Glomerular endothelial cell (primary cell): ENCODE measurements at regions not wholly inside any gene's neighbourhood (a gene's known extent, or its start where the extent isn't known, plus 50 kb on each side); places are given as distances from the start of the nearest gene placed in this dataset.
A peak's percentile ranks its signal among the peaks of the same experiment; 100 is the strongest.

Source experiments
- DNase-seq: peaks from one replicate; pipeline ENCODE4 v3.0.0-alpha.2; 2011; ENCODE audit warnings: low read depth, low spot score; ENCODE audit errors: extremely low read depth

DNA sequence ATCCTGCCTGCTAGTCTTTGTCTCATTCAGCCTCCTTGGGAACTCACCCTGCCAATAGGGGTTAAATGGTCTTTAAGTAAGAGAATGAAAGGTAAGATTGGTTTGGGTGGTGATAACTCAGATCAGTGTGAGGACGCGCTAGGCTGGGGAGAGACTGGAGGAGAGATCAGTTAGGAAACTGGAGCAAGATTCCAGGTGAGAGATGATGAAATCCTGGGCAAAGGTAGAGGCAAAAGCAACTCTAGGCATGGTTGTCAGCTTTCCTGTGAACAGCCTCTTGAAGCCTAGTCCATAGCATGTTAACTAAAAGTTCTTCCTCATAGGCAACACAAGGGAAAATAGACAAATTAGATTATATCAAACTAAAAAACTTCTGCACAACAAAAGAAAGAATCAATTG, 145.2 kb upstream of the ANKRD28 start:
- DNase-seq, result no peak

DNA sequence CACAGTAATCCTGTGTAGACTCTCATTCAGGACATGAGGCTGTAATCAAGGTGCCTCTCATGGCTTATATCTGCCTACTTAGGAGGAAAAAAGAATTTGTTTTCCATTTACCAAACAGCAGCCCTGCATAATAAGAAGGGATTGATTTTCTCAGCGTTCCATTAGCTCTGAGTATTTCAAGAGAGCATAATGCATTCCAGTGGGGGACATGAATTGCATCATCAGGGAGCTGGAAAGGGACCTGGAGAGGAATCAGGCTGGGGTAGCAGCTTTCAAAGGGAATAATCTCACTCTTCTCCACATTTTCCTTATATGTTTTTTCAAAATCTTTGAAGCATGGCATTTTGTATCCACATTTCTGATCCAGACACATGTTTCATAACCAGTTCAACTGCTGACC, 150.6 kb upstream of the ANKRD28 start:
- DNase-seq, result no peak

DNA sequence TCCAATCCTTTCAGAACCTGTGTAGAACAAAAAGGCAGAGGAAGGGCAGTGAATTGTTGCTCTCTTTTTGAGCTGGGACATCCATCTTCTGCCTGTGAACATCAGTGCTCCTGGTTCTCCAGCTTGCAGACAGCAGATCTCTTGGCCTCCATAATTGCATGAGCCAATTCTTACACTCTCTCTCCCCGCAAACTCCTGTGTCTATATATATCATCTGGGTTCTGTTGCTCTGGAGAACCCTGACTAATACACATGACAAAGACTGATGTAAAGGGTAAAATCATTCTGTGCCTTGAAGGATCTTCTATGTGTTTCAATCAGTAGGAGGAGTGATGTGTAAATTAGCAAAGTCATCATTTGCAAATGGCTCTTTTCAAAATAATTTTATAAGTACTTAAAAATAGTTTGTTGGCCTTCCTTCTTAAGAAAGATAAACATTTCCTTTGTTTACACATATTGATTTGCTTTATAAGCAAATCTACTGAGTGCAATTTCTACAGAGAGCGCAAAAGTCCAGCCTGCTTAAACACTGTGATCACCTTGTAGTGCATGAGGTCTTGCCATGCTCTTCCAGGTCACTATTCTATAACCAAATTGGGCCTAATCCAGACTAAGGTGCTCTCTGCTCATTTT, 154.9 kb upstream of the ANKRD28 start:
- DNase-seq, result no peak

DNA sequence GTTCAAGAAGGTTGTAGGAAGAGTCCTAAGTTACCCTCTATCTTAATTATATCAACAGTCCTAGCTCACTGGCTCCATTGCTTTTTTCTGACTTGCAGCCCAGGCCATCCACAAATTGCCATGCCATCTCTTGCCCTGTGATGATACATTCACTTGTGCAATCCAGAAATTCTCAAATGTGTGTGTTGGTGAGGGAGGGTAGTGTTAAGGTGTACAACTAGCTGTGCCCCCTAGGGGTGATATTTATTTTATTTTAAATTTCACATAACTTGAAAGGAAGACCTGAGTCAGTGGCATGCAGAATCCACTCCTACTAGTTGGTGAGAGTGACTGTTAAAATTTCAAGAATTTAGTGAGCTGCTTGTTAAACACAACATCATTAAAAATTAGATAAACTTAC, 156.1 kb upstream of the ANKRD28 start:
- no peak for DNase-seq

DNA sequence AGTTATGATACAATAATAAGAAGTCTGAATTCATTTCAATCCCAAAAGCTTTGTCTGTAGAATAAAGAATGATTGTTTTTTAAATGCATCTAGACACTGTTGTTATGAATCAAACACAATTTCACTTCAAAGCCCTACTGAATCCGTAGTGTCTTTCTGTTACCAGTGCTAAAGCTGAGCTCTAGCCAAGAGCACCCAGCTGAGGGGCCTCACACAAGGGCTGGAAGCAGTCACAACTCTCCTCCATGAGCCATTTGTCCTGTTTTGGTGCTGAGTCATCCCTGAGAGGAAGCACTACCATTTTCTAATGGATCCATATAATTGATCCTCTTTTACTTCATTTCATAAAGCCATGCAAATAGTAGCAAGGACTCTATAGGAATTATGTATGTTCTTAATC, 158.2 kb upstream of the ANKRD28 start:
- DNase-seq, result no peak

GRCh38 chr3:15958692-15959433, 161.1 kb upstream of the ANKRD28 start:
- DNase-seq, result no peak

DNA sequence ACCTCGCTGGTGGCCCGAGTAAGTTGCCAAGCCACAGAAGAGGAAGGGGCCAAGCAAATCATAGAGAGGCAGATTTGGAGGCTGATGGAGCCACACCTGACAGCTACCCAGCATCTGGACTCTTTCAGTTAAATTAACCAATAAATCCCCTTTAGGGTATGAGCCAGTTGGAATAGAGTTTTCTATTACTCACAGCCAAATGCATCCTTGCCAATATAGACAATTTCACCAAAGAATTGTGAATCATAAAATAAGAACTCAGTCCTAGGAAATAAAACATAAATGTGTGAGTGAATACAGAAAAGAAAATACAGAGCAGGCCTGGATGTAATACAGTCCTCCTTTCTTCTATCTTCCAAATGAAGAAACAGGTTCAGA, 161.6 kb upstream of the ANKRD28 start:
- no peak for DNase-seq

GRCh38 chr3:15964605-15965442, 167.0 kb upstream of the ANKRD28 start:
- DNase-seq, result peak; percentile 10

DNA sequence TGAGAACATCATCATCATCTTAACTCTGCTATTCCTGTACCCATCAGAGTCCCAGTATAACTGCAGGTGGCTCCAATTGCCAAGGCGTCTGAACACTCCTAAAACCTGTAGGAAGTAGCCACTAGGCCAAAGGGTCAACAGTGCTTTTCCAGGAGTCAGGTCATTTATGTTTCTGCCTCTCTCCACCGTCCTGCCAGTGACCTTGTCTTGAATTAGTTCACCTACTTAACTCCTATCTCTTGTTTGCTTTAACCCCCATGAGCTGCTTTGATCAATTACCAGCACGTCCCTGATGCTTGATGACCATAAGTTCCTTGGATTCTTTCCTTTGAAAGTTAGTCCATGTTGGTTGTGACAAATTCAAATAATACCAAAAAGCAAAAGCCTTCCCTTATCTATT, 169.8 kb upstream of the ANKRD28 start:
- DNase-seq, result no peak

DNA sequence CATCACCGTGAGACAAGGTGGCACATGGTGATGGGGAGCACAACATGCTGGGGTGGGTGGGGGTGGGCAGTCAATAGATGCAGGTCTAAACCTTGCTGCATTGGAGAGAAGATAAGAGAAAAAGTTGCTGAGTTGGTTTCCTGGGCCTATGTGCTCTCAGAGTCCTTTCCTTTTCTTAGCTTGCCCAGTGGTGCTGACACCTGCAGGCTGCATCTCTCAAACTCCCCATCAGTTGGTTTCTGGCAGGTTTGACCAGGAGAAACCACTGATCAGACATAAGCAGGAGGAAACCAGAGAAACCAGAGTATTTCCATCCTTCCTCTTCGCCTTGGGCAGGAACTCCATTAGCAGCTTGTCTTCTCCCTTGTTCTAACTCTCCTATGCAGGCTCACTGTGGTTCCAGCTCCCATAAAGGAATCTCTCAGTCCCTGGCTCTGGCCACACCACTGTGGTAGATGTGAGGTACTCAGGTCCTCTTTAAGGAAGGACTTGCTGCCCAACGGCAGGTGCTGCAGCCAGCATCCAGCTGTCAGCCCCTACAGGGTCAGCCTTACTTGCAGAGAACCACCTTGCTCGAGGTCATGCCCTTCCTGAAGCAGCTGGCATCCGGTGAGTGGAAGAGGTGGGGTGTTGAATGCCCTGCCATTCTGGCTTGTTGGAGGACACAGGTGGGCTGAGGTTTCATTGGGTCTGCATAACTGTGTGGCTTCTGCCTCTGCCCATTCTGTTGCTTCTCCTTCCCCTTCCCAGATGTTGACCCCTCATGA, 172.3 kb upstream of the ANKRD28 start:
- DNase-seq, result no peak

DNA sequence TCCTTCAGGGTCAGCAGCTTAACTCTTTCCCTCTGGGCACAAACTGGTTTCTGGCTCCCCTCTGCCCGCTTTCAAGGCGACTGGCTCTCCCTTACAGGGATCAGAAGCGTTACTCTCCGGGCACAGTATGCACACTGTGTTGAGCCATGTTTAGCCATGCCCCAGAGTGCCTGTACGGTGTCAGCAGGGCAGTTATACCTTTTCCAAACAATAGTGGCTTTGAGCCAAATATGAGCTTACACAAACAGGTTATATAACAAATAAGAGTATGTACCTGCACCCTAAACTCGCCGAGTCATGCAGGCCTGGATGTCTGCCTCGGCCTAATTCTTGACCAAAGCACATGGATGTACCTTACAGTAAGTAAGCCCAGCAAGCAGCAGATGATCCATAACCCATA, 175.6 kb upstream of the ANKRD28 start:
- no peak for DNase-seq

- DNase-seq, result no peak
Observed at GRCh38 chr3:15973940-15974339, 176.2 kb upstream of the ANKRD28 start.

DNA sequence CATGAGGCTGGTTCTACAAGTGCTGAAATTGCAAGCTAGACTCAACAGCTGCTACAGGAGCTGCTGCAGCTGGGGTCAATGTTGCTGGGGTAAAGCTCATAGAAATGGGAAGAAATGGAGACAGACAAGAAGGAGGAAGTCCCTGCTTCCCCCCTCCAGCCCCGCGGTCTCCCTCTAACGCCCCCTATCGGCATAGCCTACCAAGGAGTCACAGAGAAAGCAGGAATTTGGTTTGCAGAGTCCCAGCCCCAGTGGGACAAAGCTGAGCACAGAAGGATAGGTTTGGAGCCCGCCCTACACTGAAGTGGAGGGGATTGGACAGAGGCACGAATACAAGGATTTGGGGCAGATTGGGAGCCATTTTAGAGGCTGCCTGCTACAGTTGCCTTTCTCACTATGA, 176.9 kb upstream of the ANKRD28 start:
- DNase-seq, result no peak

GRCh38 chr3:15976524-15976923, 178.7 kb upstream of the ANKRD28 start:
- DNase-seq, result no peak

- no peak for DNase-seq
Observed at GRCh38 chr3:15977090-15977489, 179.3 kb upstream of the ANKRD28 start.

GRCh38 chr3:15977598-15978232, 179.9 kb upstream of the ANKRD28 start:
- DNase-seq, result no peak

- DNase-seq, result no peak
Observed at GRCh38 chr3:15978801-15979200, 181.0 kb upstream of the ANKRD28 start.

DNA sequence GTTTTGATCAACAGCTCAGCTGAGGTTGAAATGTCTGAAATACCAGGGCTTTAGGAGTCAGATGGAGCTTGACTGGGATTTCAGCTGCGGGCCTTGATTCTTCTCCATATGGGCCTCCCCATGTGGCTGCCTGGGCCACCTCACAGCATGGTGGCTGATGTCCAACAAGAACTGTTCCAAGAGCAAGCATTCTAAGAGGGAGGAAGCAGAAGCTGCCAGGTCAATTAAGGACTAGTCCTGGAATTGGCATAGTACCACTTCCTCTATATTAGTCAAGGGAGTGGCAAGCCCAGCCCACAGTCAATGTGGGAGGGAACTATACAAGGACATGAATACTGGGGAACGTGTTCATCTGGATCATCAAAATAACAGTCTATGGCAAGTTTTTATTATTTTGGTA, 181.7 kb upstream of the ANKRD28 start:
- DNase-seq, result no peak

DNA sequence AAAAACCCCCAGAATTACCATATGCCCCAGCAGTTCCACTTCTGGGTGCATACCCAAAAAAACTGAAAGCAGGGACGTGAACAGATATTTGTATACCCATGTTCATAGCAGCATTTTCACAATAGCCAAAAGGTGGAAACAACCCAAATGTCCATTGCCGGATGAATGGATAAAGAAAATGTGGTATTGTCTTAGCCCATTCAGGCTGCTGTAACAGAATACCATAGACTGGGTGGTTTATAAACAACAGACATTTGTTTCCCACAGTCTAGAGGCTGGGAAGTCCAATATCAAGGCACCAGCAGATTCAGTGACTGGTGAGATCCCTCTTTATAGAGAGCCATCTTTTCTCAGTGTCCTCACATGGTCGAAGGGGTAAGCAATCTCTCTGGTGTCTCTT, 182.1 kb upstream of the ANKRD28 start:
- DNase-seq, result no peak

DNA sequence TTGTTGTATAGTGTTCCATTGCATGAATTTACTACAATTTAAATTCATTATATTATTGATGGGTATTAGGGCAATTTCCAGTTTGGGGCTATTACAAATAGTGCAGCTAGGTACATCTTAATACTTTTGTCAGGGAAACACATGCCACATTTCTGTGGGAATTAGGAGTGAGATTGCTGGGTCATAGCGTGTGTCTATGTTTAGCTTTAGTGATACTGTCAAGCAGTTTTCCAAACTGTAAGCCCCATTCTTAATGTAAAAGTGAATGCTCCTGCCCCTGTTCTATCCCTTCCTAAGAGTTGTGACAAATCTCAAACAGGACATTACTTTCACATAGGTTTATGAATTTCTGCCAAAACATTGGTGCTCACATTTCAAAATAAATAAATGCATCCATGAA, 184.5 kb upstream of the ANKRD28 start:
- no peak for DNase-seq
